Transverse colon (tissue), 4 donors: ENCODE measurements at regions not wholly inside any gene's neighbourhood (a gene's known extent, or its start where the extent isn't known, plus 50 kb on each side); places are given as distances from the start of the nearest gene placed in this dataset.

ENCODE experiments used
- DNase-seq: peaks from one replicate; pipeline ENCODE4 v3.0.0-alpha.2; 2019
- H3K27ac ChIP-seq, 4 donors: fragments of 200-600 bp; sonication (generic); 2 replicates each; pipeline ENCODE4 v1.5.1; 2016 to 2018; ENCODE audit warnings: inconsistent platforms in 4 of 4
- H3K27me3 ChIP-seq: fragments of 200-600 bp; sonication (generic); 2 replicates; pipeline ENCODE4 v1.5.1; 2017; ENCODE audit warnings: inconsistent platforms
- H3K36me3 ChIP-seq, 4 donors: fragments of 200-600 bp; sonication (generic); 2 replicates each; pipeline ENCODE4 v1.5.1; 2017 to 2019; ENCODE audit warnings: inconsistent platforms in 4 of 4
- H3K4me1 ChIP-seq, 4 donors: fragments of 200-600 bp; sonication (generic); 2 replicates each; pipeline ENCODE4 v1.5.1; 2017 to 2020; ENCODE audit warnings: inconsistent platforms in 4 of 4
- H3K4me3 ChIP-seq, 4 donors: fragments of 200-600 bp; sonication (generic); 1 replicate in 1 of 4; 2 replicates in 3 of 4; pipeline versions ENCODE4 v1.5.1 to v1.6.1; 2017 to 2019; ENCODE audit warnings: inconsistent platforms in 4 of 4
- H3K9me3 ChIP-seq, 2 donors: fragments of 200-600 bp; sonication (generic); 2 replicates each; pipeline ENCODE4 v1.5.1; 2017 to 2019; ENCODE audit warnings: inconsistent platforms in 2 of 2
- CTCF ChIP-seq, 5 experiments: fragments of 200-600 bp in 3 of 5; fragments of 450-650 bp in 2 of 5; sonication (generic) in 3 of 5; IDR thresholded peaks; 1 replicate in 2 of 5; 2 replicates in 3 of 5; pipeline ENCODE4 v1.5.1; 2016 to 2017; ENCODE audit warnings: antibody characterized with exemption in 5 of 5, inconsistent platforms in 3 of 5, mild to moderate bottlenecking in 2 of 5, moderate library complexity in 1 of 5
- EP300 ChIP-seq: sonication (generic); formaldehyde crosslinking; IDR thresholded peaks from one replicate; pipeline ENCODE4 v1.6.1; 2017; ENCODE audit warnings: antibody characterized with exemption, low read depth
- POLR2A ChIP-seq: fragments of 450-650 bp; IDR thresholded peaks from one replicate; pipeline ENCODE4 v1.6.1; 2016; ENCODE audit warnings: antibody characterized with exemption, mild to moderate bottlenecking, moderate library complexity
- POLR2AphosphoS5 ChIP-seq, 3 donors: sonication (generic); formaldehyde crosslinking; IDR thresholded peaks; one replicate each; pipeline ENCODE4 v1.6.1; 2016; ENCODE audit warnings: antibody characterized with exemption in 3 of 3
- WGBS, 2 donors: methylation state at CpG; one replicate each; pipeline ENCODE4 v1.1.5; 2018; ENCODE audit warnings: low coverage in 1 of 2; 5-methylcytosine and 5-hydroxymethylcytosine counted together
- in situ Hi-C, 4 donors: fragments of 200-750 bp; cut with MboI; loops; one replicate each; pipeline versions ENCODE4 v1.15.0 to v1.15.1; 2017; ENCODE audit warnings: low sequenced_read_pairs in 3 of 4, low pct_ligation_motif_present in 1 of 4, low pct_unique_long_range_greater_than_20kb in 1 of 4
- intact Hi-C: fragments of 100-400 bp; cut with DNase I; formaldehyde crosslinking; loops from one replicate; pipeline ENCODE4 v1.15.1; 2023; ENCODE audit warnings: low total_unique reads

GRCh38 chr9:118975736-118976135 is 393.5 kb downstream of the BRINP1 start:
- H3K4me1 ChIP-seq = no peaks in the 10 kb centered on the region
- no peak for DNase-seq
- H3K9me3 ChIP-seq = no peaks in the 10 kb centered on the region
- no peak overlapping the region for H3K4me3 ChIP-seq
- H3K36me3 ChIP-seq = no peaks in the 10 kb centered on the region
- no peaks in the 10 kb centered on the region for H3K27me3 ChIP-seq
- WGBS, 2 donors = 22 to 67% methylated on average over 1 of the region's 1 CpG
- TF ChIP-seq CTCF (IDR thresholded peaks at IDR 0.05) (no peak), POLR2A (no peak), EP300 (no peak), POLR2AphosphoS5 (IDR thresholded peaks at IDR 0.05) (no peak)
- in situ Hi-C loops (no loop called here), intact Hi-C loops (no loop called here)
- no peak overlapping the region for H3K27ac ChIP-seq

- in situ Hi-C loops = no loop called here
- 11 to 48% methylated on average over 2 of the region's 2 CpGs for WGBS, 2 donors
- no peak overlapping the region for H3K4me3 ChIP-seq
- no peaks in the 10 kb centered on the region for H3K9me3 ChIP-seq
- no peaks in the 10 kb centered on the region for H3K4me1 ChIP-seq
- no peaks in the 10 kb centered on the region for H3K27me3 ChIP-seq
- no peak for DNase-seq
- H3K27ac ChIP-seq = no peak overlapping the region
- no peaks in the 10 kb centered on the region for H3K36me3 ChIP-seq
- intact Hi-C loops = no loop called here
- TF ChIP-seq CTCF (IDR thresholded peaks at IDR 0.05) = no peak
- no peak for TF ChIP-seq EP300
- no peak for TF ChIP-seq POLR2A
- TF ChIP-seq POLR2AphosphoS5 (IDR thresholded peaks at IDR 0.05) = no peak
Measured at GRCh38 chr9:118976160-118976559, 393.1 kb downstream of the BRINP1 start.

DNA sequence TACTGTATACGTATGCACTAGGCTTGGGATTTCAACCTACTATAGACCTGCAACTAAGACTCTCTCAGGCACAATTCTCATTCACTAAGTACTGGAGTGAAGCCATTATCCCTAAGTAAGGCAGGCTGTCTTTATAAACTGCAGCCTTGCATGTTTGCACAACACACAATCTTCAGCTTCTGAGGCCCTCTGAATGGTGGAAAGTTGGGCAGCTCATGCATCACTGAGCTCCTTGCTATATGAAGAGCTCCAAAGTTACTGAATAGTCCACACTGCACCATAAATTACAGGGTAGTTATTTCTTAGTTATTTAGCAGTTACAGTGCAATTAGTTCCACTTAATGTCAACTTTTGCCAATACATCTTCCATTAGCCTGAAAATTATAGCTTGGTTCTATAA is 384.6 kb downstream of the BRINP1 start:
- Histone ChIP-seq H3K4me1 (no peaks in the 10 kb centered on the region), H3K27me3 (no peaks in the 10 kb centered on the region), H3K36me3 (no peaks in the 10 kb centered on the region), H3K4me3 (no peak overlapping the region), H3K9me3 (no peaks in the 10 kb centered on the region), H3K27ac (no peak overlapping the region)
- in situ Hi-C loops = no loop called here
- DNase-seq = no peak
- TF ChIP-seq EP300 (no peak), CTCF (IDR thresholded peaks at IDR 0.05) (no peak), POLR2A (no peak)
- WGBS, 2 donors = 96% methylated on average over 1 of the region's 1 CpG; no CpG with 5 or more reads in 1 of the 2 donors
- intact Hi-C loops = no loop called here

GRCh38 chr9:118985851-118986250 is 383.4 kb downstream of the BRINP1 start:
- Histone ChIP-seq H3K4me1 (no peaks in the 10 kb centered on the region), H3K9me3 (no peaks in the 10 kb centered on the region), H3K27ac (no peak overlapping the region), H3K36me3 (no peaks in the 10 kb centered on the region), H3K27me3 (no peaks in the 10 kb centered on the region), H3K4me3 (no peak overlapping the region)
- in situ Hi-C loops (no loop called here), intact Hi-C loops (no loop called here)
- no peak for DNase-seq
- no peak for TF ChIP-seq POLR2A
- no peak for TF ChIP-seq POLR2AphosphoS5 (IDR thresholded peaks at IDR 0.05)
- TF ChIP-seq EP300 = no peak
- TF ChIP-seq CTCF (IDR thresholded peaks at IDR 0.05) = no peak
- 60 to 62% methylated on average over 1 of the region's 1 CpG for WGBS, 2 donors
